ENCODE measurements at regions not wholly inside any gene's neighbourhood (a gene's known extent, or its start where the extent isn't known, plus 50 kb on each side); places are given as distances from the start of the nearest gene placed in this dataset.
A peak's percentile ranks its signal among the peaks of the same experiment; 100 is the strongest.
"Not testable (repeated sequence)": the region's sequence is repeated elsewhere in the genome, so short reads cannot be mapped to it uniquely, and the experiment has no call there.

- DNase-seq = no peak
Measured at GRCh38 chr5:142402752-142403318, 78.0 kb upstream of the SPRY4 start.

DNA sequence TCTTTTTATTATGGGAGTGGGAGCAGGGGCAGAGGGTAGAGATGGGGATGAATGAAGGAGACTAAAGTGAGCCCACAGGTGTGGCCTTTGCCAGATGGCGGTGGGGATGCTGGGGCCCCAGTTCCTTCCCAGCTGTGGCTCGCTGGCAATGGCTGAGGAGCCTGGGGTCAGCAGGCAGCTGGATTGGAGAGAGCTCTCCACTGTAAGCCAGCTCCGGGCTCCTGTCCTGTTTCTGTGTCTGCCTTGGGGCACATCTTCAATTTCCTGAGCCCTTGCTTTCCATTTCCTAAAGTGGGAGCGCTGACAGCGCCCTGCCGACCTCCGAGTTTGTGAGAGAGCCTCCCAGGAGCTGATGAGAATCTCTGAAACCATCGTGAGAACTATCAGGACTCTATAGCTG, 75.6 kb upstream of the SPRY4 start:
- DNase-seq = no peak

DNA sequence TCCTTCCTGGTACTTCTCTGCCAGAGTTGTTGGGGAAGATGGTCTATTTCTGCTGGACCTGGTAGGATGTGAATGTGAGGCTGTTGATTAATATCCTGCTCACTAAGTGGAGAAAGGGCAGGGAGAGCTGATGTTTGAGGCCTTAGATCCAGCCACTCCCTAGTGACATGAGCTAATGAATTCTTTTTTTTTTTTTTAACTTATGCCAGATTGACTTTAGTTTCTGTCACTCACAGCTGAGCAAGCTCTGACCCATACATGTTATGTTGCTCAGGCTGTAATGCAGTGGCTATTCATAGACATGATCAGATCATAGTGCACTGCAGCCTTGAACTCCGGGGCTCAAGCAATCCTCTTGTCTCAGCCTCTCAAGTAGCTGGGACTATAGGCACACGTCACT, 75.1 kb upstream of the SPRY4 start:
- peak; percentile 44 for DNase-seq

DNA sequence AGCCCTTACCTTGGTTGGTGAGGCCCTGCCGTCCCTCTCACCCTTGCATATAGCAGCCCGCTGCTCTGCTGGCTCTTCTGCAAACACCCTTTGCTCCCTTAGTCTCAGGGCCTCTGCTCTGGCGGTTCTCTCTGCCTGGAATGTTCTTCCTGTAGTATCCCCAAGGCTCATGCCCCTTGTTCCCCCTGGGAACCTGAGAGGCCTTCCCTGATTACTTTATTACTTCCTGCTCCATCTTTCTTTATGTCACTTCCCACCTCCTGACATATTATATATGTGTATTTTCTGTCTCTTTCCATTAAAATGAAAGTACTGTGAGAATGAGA, 73.9 kb upstream of the SPRY4 start:
- DNase-seq = no peak

DNA sequence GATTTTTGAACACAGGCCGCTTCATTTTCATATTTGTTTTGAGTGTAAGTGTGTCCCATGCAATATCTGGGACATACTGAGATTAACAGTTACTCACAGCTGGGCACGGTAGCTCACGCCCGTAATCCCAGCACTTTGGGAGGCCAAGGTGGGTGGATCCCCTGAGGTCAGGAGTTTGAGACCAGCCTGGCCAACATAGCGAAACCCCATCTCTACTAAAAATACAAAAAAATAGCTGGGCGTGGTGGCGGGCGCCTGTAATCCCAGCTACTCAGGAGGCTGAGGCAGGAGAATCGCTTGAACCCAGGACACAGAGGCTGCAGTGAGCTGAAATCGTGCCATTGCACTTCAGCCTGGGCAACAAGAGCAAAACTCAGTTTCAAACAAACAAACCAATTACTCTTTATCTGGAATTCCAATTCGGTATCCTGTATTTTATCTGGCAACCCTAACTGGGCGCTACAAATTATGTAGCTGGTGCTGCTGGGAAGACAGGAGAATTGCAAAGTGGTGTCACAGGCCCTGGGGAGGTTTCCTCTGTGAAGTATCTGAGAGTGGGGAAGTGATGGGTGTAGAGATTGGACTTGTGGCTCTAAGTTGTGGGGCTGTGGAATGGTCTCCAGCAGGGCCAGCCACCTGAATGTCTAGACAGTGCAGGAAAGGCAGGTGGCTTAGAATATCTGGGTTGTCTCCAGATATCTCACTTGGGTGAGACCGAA, 73.3 kb upstream of the SPRY4 start:
- DNase-seq = not testable (repeated sequence)

- DNase-seq = no peak
Measured at GRCh38 chr5:142397178-142397577, 72.4 kb upstream of the SPRY4 start.

DNA sequence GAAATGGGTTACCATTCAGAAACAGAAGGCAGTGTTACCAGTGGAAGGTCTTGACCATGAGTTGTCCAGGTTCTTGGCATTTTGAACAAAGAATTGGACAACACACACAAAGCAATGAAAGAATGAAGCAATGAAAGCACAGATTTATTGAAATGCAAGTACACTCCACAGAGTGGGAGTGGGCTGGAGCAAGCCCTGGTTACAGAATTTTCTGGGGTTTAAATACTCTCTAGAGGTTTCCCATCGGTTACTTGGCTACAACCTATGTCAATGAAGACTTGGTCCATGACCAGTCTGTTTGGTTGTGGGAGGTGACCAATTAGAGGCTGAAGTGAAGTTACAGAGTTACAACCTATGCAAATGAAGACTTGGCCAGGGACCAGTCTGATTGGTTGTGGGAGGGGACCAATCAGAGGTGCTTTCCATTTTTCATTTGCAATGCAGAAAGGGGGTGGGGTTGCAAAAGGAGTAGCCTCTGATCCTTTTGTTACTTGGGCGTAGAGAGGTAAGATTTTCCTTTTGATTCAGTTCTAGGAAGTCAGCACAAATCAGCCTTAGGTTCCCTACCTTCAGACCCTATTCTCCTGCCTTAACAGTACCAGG, 71.7 kb upstream of the SPRY4 start:
- DNase-seq = no peak

- DNase-seq = no peak
Measured at GRCh38 chr5:142395334-142395733, 70.5 kb upstream of the SPRY4 start.

- DNase-seq = no peak
Measured at GRCh38 chr5:142391058-142391845, 66.4 kb upstream of the SPRY4 start.

DNA sequence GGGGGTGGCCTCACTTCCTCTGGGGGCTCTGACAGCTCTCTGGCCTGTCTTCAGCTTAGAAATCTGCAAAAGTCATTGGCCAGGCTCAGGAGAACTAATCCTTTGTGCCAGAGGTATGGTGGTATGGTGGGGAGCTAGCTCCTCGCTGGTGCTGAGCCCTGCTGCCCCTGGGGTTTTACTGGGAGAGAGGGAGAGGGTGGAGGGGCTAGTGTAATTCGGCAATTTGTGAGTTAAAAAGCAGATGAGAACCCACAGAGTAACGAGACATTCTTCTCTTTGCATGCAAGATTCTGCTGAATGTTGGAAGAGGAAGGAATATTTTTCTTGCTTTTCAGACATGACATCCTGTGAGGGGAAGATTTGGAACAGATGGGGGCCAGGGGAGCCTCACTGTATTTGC, 65.5 kb upstream of the SPRY4 start:
- DNase-seq = no peak

DNA sequence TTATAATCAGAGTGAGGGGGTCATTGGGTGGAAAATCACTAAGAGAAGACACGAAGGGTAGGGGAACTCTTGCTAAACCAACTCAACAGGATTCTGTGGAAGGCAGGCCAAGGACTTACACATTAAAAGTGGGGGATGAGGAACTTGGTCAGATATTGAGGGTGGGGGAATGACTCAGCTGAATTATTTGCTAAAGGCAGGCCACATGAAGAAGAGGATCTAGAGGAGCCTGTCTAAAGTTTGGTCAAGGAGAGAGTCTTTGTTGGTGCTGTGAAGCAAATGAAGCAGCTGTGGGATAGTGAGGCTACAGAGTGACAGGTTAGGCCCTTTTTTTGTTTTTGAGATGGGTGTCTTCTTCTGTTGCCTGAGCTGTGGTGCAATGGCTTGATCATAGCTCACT, 63.9 kb upstream of the SPRY4 start:
- peak; percentile 33 for DNase-seq

GRCh38 chr5:142387024-142387682, 62.3 kb upstream of the SPRY4 start:
- DNase-seq = peak; percentile 78

DNA sequence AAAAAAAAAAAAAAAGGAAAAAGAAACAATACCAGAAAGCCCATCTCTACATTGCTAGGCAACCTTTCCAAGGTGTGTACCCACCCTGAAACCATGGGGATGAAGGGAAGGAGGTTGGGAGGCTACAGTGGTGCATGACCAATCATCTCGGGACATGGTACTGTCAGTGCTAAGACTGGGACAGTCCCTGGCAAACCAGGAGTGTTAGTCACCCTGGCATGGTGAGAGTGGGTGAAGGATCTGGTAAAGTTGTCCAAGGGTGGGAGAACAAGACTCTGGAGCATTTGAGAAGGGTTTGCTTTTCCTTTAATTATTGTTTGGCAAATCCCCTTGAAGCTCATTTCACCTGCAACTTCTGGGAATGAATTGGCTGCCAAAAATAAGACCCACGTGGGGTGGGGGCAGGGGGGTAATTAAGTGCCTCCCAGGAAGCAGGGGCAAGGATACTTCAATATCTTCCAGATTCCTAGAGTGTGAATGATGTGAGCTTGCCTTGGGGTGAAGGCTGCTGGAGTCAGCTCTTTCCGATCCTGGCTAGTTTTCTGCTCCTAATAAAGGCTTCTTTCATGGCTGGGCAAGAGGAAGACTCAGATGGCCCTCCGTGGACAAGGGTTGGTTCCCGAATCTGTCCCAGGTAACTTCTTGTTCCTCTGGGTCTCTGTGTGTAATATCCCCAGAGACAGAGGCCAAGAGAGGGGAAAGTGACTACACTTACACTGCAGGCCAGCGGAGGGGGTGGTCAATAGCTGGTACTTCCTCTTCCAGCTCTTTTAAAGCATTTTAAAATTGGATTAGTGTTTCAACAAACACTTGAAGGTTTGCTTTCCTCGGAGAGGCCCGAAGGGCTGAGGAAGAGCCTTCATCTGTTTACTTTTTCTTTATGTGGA, 61.6 kb upstream of the SPRY4 start:
- peak; percentile 77 for DNase-seq

GRCh38 chr5:142385194-142385593, 60.4 kb upstream of the SPRY4 start:
- no peak for DNase-seq

DNA sequence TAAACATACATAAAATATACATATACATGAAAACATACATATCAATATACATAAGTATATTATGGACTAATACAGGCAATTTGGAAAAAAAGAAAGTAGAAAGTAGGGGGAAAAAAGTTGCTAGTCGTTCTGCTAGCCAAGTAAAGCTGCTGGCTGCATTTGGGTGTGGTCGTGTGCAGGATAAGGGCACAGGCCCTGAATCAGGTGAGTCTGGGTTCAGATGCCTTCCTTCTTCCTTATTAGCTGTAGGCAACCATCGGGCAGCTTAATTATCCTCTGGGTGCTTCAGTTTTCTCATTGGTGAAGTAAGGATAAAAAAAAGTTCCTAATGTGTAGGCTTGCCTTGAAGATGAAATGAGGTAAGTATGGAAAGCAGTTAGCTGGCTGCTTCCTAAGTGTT, 59.2 kb upstream of the SPRY4 start:
- DNase-seq = no peak

DNA sequence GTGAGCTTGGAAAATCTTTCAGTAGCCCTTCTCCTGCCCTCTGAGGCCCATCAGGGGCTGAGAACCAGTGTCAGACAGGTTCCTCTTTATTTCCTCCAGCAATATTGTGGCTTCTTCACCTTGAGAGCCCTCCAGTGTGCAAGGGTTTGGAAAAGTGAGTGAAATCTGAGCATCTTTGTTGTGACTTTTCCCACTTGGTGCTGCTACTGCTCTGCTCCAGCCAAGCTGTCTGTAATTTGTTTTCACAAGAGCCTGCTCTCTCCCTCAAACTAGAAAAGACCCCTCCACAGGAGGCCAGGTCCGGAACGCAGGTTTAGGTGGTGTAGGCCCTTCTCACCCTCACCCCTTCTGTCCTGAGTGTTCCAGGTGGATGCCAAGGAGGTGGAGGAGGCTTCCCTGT, 57.4 kb upstream of the SPRY4 start:
- DNase-seq = no peak

DNA sequence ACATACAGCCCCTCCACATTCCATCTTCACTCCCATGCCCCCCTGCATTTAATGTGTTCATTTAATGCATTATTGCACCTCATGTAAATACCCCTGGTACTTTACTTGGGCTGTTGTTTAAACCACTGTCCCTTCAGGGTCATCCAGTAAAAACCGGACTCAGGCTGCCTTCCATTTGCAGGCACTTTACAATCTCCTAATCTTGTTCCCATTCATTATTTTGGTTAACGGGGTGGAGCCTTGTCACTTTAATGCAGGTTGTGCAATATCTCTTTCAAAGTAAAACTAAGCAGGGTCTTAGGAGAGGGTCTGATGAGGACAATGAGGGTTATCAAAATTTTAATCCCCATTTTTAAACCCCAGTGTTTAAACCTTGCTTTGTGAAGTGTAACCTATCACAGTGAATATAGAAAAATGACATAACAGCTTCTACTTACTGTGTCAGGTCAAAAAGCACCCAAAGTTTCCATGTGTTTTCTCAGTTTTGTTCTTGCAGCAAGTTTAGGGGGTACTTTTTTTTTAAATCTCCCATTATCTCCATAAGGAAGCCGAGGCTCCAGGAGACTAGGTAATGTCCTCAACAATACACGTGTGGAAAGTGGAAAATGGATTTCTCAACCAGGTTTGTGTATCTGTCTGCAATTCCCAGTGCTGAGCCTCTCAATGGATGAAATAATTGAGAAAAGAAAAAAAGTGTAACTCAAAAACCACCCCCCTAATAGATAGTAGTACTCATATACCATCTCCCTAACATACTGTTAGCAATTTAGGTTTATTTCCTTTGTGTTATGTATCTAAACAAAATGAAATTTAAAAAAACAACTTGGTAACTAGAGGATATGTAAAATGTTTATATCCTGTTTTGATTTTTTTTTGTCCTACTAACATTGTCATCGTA, 54.2 kb upstream of the SPRY4 start:
- DNase-seq = no peak

GRCh38 chr5:142375944-142376411, 51.2 kb upstream of the SPRY4 start:
- no peak for DNase-seq

Data from DMS53 (cell line).